GM18505 (cell line): ENCODE measurements at regions not wholly inside any gene's neighbourhood (a gene's known extent, or its start where the extent isn't known, plus 50 kb on each side); places are given as distances from the start of the nearest gene placed in this dataset.

Experiments
- ATAC-seq: cut with Tn5 transposase; IDR thresholded peaks from one replicate; pipeline ENCODE4 v1.9.1; 2021; ENCODE audit not compliant: unreplicated experiment
- POLR2A ChIP-seq: IDR thresholded peaks from 4 replicates; pipeline ENCODE4 v1.6.1; 2011; ENCODE audit warnings: borderline replicate concordance; ENCODE audit not compliant: insufficient read depth, insufficient read length; ENCODE audit errors: extremely low read depth

DNA sequence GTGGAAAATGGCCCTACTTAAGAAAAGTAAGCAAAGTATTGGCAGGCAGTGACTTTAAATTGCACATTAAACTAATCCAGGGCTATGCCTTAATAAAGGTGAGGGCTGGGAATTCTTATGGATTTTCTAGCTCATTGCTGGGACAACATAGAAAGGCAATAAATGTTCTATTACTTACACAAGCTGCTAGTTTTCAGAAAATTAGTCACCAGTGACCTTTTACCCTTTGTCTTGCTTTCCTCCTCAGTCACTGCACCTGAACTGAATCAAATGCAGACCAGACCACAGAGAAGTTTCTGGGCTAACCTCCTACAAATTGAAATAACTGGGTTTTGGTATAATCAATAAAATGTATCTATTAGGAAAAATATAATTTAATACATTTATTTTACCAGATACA lies 694.4 kb upstream of the FAM241A start:
- TF ChIP-seq POLR2A: no peak
- no peak for ATAC-seq

DNA sequence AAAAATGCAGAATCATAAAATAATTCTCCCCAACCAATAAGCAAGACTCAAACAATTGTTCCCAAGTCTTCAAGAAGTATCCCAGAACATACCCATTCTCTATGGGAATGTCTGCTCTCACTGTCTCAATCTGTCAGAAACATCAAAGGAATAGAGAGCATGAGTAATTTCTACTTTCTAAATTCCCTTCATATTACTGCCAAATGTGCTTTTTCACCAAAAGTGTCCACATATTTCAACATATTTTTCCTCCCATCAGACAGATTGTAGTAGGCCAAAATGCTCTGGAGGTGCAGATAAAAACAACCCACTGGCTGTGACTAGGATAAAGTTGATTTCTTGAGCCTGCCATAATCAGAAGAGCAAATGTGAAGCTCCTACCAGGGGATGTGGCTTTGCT lies 692.0 kb upstream of the FAM241A start:
- no peak for TF ChIP-seq POLR2A
- ATAC-seq: no peak

DNA sequence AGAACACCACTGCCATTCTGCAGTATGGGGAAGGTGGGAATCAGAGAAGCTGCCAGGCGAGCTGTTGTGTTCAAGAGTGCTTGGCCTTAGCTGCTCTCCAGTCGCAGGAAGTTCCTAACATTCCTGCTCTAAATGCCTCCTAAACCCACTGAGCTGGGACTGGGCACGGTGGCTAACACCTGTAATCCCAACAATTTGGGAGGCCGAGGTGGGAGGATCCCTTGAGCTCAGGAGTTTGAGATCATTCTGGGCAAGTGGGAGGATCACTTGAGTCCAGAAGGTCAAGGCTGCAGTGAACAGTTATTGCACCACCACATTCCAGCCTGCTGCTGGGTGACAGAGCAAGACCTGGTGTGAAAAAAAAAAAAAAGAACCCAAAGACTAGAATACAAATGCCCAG lies 690.3 kb upstream of the FAM241A start:
- ATAC-seq: no peak
- TF ChIP-seq POLR2A: no peak

DNA sequence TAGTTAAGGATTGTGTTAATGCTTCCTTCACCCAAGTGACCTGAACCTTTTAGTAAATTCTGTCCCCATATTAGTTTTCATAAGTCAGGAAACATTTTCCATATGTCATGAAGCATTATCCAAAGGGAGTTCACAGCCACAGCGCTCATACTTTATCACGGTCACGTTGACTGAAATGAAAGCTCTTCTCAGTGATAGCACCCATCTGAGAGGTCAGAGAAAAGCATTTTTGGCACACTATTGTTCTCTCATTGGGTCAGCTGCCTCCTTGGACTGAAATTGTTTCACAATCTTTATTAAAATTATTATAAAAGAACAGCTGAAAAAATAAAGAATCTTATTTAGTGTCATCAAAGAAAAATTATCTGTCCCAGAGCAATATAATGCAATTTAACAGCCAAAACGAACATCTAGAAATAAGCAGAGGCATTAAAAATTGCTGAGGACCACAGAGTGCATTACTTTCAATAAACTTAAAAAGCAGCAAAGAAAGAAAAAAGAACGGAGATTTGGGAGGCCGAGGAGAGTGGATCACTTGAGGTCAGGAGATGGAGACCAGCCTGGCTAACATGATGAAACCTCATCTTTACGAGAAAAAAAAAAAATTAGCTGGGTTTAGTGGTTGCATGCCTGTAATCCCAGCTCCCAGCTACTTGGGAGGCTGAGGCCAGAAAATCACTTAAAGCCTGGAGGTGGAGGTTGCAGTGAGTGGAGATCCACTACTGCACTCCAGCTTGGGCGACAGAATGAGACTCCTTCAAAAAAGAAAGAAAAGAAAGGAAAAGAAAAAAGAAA lies 680.8 kb upstream of the FAM241A start:
- TF ChIP-seq POLR2A: no peak
- no peak for ATAC-seq

DNA sequence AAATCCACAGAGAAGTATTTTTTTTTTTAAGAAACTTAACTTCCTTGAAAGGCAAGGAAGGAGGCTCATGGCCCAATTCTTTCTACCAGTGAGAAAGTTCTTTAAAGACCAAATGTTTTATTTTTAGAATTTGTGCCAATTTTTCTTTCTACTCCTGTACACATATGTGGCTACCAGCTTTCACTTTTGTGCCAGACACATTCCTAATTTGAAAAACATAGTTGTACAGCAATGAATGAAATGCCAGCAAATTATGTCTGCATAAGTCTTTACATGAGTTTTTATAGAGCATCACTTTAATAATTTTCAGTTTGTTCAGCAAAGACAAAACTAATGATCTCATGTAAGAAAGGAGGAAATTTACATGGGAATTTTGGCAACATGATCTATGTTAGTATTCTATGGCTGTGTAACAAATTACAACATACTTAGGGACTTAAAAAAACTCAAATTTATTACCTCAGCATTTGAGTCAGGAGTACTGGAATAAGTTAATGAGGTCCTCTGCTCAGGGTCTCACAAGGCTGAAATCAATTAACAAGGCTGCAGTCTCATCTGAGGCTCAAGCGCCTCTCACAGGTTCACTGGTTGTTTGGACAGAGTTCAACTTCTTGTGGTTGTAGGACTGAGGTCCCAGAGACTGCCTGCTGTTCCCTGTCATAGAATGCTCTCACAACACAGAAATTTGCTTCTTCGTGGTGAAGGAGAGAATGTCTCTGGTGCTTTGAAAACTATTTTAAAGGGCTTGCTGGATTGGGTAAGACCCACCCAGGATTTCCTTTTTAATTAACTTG lies 678.2 kb upstream of the FAM241A start:
- ATAC-seq: no peak

DNA sequence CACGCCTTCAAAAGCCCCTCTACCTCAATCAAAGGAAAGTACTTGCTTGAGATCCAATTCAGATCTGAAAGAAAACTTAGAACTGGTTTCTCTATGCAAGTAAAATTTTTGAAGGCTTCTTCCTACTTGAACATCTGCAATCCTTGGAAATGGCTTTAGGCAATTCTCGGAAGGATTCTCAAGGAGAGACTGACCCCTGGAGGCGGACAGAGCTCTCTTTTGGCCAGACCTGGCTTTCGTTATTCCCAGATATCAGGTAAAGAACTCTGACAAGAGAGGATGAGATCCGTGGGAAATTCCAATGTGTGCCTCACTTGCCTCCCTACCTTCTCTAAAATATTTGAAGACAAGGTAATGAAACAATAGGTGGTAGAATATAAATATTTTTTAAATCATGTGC lies 670.3 kb upstream of the FAM241A start:
- ATAC-seq: no peak

More for the DNA sequence above, 678.2 kb upstream of the FAM241A start:
- no peak for TF ChIP-seq POLR2A

DNA sequence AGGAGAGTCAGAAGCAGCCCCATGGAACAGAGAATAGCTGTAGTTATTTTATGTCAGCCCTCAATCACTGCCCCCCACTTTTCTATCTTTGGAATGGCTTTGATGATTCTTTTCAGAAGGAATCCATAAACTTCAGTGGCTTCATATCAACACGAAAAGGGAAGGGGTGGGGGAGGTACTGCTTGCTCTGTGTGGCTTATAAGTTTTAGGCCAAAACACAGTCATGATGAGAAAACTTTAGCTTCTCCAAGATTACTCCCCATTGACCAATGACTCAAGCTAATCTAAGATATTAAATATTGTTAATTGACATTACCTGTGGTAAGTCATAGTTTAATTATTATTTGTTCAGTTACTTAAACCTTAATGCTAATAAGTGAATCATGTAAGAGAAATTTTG lies 669.6 kb upstream of the FAM241A start:
- ATAC-seq: no peak
- no peak for TF ChIP-seq POLR2A

More for the DNA sequence above, 670.3 kb upstream of the FAM241A start:
- no peak for TF ChIP-seq POLR2A

DNA sequence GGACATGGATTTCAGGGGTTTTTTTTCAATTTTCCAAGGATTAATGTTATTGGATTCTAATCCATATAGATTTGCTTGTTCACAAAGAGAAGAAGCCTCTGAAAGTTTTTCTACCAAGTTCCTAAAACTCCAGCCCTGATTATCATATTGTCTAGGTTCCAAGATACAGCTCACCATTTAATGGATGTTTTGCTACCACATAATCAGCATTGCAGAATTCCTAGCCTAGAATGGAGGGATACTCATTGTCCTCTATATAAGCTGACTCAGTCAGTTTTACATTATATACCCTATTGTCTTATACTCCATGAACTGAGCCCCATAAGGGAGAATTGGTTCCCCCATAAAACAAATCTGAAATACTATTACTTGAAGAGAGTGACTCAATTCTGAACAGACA lies 664.7 kb upstream of the FAM241A start:
- ATAC-seq: no peak
- TF ChIP-seq POLR2A: no peak

DNA sequence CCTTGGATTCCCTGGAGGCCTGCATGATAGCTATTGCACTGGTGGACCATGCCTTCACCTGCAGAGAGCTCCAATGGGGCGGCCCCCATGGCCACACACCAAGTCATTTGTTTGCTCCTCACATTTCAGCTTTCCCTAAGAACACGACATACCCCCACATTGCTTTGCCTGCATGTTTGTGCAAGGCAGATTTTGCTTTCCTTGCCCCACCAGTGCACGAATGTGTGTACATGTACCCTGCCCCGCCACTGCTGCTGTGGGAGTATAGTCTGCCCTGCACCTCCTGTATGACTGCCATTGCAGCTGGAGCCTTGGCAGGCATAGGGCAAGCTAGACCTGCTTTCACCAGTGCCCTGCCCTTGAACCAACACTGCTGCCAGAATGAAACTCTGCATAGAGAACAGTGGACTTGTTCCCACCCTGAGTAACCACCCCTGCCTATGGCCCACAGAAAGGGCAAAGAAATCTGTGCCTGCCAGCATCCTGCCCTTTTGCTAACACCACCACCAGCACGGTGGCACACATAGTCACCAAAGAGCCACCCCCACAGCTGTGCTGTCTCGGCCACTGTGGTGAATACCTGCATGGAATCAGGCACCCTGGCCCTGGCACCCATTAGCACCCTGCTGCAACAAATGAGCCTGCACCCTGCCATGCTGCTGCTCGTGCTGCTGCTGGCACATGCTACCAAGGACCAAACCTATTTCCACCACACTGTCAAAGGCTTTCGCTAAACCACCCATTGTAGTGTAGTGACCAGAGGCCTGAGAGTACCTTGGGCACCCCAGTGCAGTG lies 661.7 kb upstream of the FAM241A start:
- TF ChIP-seq POLR2A: no peak
- no peak for ATAC-seq

DNA sequence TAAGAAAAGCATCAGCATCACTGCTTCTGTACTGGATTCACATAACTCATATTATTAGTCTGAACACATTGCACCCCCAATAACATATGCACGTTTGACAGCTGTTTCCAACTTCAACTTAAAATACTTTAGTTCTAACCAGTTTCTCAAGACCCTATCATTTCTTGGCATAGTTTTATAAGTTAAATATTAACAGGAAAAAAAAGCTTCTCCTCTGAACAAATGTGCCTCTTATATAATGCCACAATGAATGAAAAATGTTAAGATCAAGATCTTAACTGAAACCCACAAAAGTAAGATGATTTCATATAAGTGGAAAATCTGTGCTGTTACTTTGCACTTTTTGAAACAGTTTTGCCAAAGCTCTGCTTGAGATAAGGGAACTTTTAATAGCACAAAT lies 652.8 kb upstream of the FAM241A start:
- no peak for ATAC-seq
- no peak for TF ChIP-seq POLR2A

DNA sequence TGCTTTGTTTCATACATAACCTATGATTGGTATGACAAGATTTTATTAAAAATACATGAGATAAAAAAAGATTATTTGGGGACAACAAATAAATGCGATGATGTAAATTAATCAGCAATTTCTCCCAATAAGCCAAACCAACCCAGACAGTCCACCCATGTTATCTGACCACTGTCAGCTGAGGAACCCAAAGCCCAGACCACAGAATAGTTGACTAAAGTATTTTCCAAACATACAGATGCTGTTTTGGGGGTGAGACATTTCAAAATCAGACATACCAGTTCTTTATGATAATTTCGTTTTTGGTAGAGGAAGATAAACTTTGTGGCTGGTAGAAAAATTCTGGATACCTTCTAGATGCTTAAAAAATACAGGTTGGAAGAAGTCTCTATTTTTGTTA lies 650.8 kb upstream of the FAM241A start:
- TF ChIP-seq POLR2A: no peak
- ATAC-seq: no peak

DNA sequence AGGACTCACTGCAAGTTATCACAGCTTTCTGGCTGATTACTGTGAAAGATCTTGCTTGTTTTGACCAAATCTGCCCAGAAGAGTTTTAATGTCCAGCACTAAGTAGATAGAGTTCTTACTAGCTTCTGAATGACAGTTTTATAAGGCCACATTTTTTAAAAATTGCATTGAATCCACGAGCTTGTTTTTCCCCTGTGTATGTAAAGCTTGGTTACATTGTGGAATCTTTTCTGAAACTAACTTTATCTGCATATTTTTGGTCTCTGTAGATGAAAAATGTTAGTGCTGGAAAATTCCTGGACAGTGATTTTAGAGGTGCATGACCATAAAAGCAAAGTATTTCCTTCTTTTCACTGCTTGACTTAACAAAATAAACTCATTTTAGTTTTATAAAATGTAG lies 650.3 kb upstream of the FAM241A start:
- no peak for ATAC-seq
- TF ChIP-seq POLR2A: no peak

DNA sequence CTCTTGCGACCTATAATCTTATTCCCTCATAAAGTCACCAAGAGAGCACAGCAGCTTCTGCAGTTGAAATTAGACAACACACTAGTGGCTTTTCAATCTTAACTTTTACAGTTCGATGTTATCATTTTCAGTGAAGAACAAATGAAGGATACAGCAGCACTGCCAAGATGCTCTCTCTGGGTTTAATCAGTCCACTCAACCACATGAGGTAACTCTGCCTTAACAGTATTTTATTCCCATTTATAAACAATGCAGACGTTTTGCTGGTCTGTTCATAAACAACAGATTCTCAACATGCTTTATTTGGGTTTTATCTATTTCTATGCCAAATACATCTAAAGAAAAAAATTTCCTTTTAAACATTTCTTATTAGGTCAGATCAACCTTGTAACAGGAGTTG lies 646.0 kb upstream of the FAM241A start:
- ATAC-seq: no peak
- no peak for TF ChIP-seq POLR2A
